ENCODE measurements at regions not wholly inside any gene's neighbourhood (a gene's known extent, or its start where the extent isn't known, plus 50 kb on each side); places are given as distances from the start of the nearest gene placed in this dataset.

- TF ChIP-seq CTCF (IDR thresholded peaks at IDR 0.05) (no peak), POLR2A (IDR thresholded peaks at IDR 0.05) (no peak)
Measured at GRCh38 chr2:217621391-217621801, 381.4 kb downstream of the TNS1 start.

All from testis (tissue), 2 donors.